ENCODE measurements at regions not wholly inside any gene's neighbourhood (a gene's known extent, or its start where the extent isn't known, plus 50 kb on each side); places are given as distances from the start of the nearest gene placed in this dataset.

DNA sequence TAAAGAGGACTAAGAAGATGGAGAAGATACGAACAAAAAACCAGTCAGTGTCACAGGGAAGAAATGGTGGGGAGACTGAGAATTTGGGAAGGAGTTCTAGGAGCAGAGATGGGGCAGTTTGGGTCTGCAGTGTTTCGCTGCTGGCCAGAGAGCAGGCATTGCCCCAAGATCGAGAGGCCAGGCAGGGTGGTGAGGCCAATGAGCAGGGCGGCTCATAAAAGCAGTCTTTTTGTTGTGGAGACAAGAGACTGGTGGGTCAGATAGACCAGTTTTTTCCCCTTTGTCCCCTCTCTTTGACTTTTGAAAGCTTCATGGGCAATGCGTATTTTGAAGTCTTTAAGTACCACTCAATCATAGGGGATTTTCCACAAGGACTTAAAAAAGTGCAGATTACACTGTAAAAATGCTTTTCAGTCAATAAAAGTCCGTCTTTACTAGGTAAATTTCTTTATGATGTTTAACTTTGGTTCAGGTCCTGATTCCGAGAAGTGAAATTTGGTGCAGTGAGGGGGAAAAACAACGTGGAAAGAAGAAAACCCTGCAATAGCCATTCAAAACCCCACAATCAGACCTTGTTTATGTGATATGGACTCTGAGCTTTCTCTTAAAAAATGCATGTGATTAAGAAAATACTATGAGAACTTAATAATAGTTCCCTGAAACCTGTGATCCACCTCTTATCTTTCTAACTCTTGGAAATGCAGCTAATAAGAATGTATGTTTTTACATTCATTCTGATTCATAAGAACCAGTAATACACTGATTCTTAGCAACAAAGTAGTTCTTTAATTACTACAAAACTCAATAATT is 338.9 kb downstream of the KLF5 start:
- DNase-seq (ENCODE audit: low spot score) = no peak

DNA sequence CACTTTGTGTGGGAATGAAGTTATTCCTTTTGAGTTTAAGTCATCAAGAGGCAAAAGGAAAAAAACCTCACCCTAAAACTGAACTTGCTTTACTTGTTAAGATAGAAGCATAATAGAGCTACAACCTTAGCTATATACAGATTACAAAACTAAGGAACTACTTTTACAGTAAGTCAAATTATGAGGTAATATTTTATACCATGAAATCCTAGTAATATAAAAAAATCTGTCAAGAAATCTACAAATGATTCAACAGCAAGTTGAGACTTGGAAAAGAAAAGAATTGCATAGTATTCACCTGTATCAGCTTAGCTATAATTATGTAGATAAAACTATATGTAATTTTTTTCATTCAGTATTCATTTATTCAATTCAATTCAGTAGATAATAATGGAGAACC is 335.3 kb downstream of the KLF5 start:
- no peak for DNase-seq (ENCODE audit: low spot score)

DNA sequence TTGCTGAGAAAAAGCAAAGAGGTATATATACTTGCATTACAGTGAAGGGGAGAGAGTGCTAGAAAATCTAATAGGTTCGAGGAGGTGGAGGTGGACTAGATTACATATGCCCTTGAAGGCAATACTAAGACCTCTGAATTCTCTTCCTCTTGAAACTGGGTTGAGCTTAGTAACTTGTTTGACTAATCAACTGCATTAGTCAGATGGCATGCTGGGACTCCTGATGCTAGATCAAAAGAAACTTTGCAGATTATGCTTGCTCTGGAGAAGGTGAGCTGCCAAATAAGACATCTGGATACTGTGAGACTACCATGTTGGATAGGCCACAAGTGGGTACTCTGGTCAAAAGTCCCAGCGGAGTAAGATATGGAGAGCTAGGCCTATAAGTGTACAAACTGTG is 331.3 kb downstream of the KLF5 start:
- DNase-seq (ENCODE audit: low spot score) = no peak

DNA sequence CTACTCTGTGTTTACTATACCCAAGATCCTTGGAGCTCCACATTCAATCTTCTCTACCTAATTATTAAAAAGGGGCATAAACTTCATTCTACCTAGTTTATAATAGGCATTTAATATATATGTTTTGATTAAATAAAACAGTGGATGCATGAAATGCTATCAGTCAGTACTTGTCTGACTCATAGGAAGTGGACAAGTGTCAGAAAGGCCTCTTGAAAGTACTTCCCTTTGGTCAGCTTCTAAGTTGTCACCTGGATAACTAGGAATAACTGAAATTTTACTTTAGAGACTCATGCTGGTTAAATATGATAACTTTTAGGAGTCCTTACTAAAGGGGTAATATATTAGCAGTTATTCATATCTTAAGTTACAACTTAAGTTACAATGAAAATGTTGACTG is 329.8 kb downstream of the KLF5 start:
- DNase-seq (ENCODE audit: low spot score) = no peak

DNA sequence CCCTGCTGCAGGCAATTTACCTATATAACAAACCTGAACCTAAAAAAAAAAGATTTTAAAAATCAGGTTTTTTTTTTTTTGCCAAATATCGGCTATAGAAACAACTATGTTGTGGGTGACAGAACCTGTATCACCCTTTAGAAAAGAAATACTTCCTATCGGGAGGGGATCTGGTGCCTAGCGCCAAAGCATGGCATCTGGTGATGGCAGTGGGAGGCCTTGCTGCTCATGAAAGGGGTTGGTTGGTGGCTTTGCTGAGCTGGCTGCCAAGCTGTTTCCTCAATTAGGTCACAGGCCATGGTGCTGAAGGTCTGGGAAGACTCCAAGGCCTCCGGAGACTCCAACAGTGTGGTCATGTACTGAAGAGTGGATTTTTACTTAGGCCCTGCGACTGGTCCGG is 328.5 kb downstream of the KLF5 start:
- no peak for DNase-seq (ENCODE audit: low spot score)

DNA sequence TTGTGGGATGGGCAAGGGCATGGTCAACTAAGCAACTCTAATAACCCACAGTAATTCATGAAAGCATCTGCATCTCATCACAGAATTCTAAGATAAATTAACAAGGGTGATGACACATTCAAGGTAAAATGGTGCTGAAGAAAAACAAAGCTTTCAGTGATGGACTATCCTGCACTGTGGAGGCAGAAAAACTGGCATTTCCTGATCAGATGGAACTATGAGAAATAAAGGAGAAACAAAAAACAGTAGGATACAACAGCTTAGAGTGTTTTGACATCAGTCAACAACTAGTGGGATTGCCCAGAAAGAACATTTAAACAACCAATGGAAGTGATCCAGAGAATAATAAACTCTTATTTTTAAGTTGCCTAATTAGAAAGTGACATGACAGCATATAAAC is 327.0 kb downstream of the KLF5 start:
- DNase-seq (ENCODE audit: low spot score) = no peak

DNA sequence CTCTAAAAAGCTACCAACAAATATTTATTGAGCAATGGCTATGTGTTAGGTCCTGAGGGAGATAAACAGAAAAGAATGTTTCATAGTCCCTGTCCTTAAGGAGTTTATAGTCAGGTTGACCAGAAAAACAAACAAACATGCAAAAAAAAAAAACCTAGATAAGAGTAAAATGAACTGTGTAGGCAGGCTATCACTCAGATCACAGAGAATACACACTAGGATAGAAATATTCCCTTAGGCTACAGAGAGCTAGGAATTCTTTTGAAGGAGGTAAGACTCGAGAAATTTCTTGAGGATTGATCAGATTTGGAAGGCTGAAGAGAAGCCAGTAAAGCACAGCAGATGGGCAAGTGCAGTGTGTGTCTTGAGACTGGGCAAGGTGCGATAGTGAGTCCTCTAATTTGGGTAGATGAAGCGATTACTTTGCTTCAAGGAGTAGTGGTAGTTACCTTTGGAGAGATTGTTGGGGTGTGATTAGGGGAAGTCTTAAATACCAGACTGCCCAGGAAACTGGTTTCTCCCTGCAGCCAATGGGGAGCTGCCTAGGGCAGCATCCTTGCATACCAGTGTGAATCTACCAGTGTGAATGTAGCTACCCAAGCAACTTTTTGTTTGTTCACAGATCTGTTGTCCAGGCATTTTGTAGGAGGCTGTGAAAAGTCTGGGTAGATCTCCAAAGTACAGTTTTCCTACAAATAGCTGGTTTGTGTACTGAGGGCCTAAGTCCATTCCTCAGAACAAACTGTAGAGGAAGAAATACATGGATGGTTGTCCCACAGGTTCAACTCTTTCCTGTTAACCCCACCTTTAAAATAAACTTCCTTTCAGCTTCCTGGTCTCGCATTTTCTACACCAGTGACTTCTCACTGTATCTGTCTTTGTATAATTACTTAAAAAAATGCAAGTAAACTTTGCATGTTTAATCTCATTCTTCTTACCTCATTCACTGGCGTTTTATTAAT is 314.1 kb downstream of the KLF5 start:
- no peak for DNase-seq (ENCODE audit: low spot score)

DNA sequence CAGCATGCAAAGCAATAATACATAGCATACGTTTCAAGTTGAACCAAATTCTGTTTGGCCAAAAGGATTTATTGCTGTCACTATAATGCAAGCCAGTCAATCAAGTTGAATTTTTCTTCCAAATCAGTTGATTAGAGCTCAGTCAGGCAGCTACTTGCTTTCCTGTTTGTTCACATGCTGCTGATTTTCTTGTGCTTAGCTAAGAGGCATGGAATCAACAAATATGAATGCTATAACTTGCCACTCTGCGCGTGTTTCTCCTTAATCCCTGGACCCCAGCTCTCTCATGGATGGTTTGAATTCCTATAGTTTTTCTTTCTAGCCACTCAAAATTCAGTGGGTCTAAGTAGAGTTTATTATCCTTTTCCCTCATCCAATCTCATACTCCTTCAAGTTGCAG is 311.3 kb downstream of the KLF5 start:
- no peak for DNase-seq (ENCODE audit: low spot score)

DNA sequence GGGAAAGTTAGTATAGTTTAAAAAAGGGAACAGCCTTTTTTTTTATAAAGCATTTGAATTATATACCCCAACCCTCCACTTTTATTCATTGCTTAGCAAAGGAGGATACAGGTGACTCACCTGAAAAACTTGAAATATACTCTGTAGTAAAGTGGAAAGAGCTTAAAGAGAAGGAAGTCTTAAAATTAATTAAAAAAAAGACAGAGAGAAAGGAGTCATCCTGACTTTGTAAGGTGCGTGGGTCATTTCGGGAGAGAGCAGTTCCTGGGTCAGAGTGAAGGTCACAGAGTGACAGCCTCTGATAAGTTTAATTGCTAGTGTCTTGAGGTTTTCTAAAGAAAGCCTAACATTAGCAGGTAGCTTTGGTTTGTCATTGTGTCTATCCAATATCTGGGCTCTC is 310.3 kb downstream of the KLF5 start:
- no peak for DNase-seq (ENCODE audit: low spot score)

DNA sequence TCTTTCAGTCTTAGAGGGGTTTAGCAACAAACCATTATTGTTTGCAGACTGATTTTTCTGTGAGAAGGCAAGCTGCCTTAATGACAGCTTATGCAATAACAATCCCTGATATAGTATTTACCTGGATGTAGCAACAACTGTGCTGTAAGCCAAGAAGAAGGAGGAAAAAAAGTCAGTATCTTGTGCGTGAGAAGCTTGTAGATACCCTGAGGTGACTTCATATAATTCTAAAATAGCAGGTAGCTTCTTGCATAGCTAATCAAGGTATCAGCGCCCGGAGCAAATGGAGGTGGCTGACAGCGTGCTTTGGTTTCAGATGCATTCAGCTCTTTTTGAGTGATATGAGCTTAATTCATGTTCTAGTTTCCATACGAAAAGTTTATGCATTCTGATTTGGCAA is 309.8 kb downstream of the KLF5 start:
- DNase-seq (ENCODE audit: low spot score) = no peak

DNA sequence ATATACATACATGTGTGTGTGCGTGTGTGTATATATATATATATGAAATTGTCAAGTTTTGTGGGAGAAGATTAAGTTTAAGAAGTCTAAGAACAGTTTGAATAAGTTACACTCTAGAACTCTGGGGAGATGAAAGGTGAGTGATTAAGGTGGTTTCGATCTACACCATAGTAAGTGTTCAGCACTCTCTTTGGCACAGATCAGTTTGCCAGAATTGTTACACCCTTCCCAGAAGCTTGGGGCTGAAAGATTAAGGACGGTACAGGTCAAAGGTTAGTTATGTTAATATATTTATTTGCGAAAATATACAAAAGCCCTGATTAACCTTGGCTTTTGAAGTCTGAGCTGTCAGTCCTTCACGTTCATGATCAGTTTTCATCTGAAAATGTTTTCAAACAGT is 309.1 kb downstream of the KLF5 start:
- no peak for DNase-seq (ENCODE audit: low spot score)

DNA sequence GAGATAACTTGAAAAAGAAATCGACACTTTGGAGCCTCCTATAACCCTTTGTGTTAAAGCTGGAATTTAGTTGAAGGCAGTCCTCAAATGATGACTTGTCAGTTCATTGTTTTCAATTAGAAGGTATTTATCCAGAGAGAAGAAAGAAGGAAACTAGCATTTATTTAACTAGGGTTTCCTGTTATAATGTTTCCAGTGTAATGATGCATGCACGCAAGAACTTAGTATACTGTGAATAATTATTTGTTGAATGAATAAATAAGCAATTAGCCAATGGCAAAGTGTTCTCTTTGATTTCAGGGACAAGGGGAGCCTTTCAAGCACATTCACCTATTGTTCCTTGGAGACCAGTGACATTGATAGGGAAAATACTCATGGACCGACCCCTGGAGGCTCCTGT is 307.4 kb downstream of the KLF5 start:
- DNase-seq (ENCODE audit: low spot score) = no peak

DNA sequence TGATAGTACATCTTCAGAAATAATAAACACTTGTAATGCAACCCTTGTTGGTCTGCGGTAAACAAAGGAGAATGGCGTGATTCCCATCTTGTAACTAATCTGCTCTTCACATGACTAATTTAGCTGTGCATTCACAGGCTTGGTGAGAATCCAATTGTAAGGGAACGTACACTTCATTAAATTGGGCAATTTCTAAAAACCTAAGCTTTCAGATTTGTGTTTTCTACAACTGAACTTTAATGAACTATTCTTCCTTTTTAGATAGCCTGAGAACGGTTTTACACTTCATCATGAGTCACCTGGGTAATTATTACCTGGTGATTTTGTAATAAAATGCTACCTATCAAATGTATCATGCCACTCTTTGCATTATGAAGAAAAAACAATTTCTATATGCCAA is 306.9 kb downstream of the KLF5 start:
- no peak for DNase-seq (ENCODE audit: low spot score)

DNA sequence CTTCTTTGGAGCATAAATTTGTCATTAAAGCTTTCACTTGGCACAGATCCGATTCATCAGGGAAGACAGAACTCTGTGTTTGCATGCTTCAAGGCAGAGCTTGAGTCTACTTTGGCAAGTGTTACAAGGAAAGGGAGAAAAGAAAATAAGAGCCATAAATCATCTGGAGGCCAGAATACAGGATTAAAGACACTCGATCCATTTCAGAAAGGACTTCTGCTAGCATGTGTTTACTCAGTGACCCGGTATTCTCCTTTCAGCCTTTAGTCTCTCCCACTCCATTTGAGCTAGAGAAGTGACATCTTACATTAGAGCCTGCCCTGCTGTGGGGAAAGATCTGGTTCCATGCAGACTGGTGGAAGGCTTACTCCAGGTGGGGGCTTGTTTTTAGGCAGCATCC is 306.4 kb downstream of the KLF5 start:
- no peak for DNase-seq (ENCODE audit: low spot score)

DNA sequence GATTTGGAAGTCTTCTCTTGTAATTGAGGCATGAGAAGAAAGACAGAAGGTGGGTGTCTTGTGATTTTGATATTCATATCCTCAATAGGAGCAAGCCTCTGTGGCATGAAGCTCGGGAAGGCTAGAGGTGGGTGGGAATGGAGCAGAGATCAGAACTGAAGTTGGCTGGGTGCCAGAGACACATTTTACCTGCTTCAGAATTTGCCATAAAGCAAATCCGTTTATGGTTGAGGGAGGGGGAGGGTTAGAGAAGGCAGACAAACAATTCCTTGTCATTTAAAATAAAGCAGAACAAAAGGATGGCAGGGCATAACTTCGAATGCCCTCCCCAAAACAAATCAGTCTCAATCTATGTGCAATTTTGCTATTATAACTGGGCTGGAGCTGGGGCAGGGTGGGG is 305.9 kb downstream of the KLF5 start:
- DNase-seq (ENCODE audit: low spot score) = no peak

DNA sequence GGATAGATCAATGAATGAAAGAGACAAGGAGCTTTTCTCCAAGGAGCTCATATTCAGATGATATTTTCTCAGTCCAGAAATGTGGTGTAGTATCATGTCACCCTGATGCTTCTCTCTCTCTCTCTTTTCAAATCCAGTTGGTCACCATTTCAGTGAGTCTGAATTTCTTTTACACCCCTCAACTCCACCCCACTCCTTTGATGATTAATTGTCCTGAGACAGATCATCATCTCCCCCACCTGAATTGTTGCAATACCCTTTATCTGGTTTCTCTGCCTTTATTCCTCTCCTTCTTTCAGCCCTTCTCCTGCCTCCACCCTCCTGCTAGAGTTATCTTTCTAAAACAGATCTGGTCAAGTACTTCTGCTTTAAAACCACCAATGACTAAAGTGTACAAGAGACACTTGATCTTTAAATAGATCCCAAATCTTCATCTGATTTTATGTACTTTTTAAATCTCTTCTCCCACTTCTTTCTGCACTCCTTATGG is 299.8 kb downstream of the KLF5 start:
- no peak for DNase-seq (ENCODE audit: low spot score)

DNA sequence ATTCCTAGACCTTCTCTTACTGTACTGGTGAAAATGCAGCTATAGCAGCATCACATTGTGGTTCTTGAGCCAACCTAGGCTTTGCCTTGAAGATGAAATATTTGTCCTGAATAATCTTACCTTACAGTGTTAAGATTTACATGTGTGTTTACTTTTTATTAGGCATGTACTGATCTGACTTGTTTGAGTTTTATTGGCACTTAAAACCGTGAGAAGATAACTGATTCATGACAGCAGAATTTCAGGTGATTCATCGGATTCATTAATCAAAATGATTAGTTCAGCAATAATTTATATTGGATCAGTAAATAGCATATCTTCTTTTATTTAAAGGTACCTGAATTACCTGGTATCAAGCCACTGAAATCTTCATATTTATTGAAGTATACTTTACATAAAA is 296.3 kb downstream of the KLF5 start:
- DNase-seq (ENCODE audit: low spot score) = no peak

DNA sequence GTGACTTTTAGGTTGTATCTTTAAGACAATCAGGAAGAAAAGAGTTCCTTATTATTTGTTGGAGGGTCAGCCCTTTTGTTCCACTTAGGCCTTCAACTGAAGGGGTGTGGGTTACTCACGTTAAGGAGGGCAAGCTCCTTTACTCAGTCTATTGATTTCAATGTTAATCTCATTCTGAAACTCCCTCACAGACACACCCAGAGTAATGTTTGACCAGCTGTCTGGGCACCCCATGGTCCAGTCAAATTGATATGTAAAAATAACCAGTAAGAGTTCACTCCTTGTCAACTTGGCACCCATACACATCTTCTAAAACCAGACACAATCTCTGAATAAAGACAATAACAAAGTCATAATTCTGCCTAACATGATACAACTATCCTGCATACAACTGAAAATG is 292.9 kb downstream of the KLF5 start:
- DNase-seq (ENCODE audit: low spot score) = no peak

DNA sequence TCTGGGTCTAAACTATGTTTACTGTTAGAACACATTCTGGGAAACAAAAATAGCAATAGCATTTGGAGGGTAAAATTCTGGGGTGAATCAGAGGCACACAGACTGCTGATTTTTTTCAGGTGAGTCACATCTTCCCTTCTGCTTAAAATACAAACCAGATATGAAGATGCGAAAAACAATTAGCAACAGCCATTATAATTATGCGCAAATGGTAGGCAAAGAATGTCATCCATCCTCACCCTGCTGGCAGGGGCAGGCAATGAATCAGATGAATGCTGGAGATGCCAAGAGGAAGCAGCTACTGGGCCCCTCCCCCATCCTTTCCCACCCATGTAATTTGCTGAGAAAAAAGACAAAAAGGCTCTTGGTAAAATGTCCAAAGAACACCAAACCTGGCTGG is 282.9 kb downstream of the KLF5 start:
- DNase-seq (ENCODE audit: low spot score) = peak; percentile 13

DNA sequence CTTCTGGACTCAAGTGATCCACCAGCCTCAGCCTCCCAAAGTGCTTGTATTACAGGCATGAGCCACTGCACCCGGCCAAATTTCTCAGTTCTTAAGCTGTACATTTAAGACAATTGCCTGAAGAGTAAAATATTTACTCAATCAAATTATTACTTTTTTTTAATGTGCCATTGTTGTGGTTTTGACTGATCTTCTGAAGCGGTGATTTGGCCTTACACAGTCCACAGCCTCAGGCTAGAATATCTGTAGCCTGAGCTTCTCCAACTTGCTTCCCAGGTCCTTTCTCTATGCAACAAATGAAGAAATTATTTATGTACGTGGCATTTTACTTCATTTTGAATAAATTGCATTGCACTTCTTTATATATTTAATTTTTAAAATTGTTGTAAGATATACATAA is 281.3 kb downstream of the KLF5 start:
- no peak for DNase-seq (ENCODE audit: low spot score)

DNA sequence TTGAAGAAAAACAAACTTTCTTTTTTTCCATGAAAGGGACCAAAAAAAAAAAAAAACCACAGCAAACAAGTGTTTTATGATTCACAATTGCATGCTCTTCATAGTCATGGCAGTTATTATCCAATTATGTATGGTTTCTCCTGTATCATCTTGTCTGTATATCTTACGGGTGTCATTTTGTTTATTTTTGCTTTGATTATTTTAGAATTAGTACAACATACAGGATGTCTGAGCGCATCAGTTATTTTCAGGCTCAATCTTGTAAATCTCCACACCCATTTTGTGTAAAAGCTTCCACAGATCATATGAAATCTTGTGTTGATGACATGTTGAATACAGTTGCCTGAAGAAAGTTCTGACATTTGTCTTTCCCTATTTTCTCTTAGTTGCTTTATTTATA is 280.3 kb downstream of the KLF5 start:
- no peak for DNase-seq (ENCODE audit: low spot score)

DNA sequence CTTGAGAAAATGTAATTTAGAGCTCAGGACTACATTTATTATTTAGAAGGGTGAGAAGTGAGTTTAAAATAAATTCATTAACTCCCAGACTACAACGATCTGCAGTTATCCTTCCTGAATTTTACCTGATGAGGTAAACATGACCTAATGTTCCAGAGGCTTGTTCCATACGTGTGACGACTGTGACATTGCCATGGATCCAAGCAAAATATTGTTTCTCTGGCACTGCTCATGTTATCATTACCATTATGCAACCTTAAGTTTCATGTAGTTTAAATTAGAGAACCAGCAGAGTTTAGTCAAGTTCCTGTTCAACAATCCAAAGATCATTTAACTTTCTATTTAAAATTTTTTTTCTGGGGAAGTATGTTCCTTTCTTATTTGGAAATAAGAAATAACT is 279.6 kb downstream of the KLF5 start:
- no peak for DNase-seq (ENCODE audit: low spot score)

DNA sequence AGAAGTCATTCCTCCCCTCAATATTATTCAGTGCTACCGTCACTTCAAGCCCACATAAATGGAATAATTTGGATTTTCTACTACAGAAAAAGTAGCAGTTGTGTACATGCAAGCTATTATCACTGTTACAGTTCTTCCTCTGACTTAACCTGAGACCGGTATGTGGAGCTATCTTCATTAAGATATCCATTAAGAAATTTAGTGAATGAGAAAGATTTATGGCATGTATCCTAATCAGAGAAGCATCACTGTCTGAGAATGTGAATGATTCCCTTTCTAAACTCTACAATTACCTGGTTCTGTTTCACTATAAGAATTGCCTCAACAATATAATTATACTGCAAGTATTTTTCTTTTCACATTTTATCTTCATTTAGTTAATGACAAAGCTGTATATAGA is 278.7 kb downstream of the KLF5 start:
- DNase-seq (ENCODE audit: low spot score) = no peak

Data from kidney capillary endothelial cell (primary cell).